HCT116 (cell line): ENCODE measurements at regions not wholly inside any gene's neighbourhood (a gene's known extent, or its start where the extent isn't known, plus 50 kb on each side); places are given as distances from the start of the nearest gene placed in this dataset.

Experiments
- ATF3 ChIP-seq: IDR thresholded peaks from 2 replicates; pipeline ENCODE4 v1.6.1; 2012
- CTCF ChIP-seq, 3 experiments: fragments of 200-600 bp in 1 of 3; sonication (generic) in 1 of 3; IDR thresholded peaks in 2 of 3; conservative IDR thresholded peaks in 1 of 3; 2 replicates each; pipeline ENCODE4 v1.5.1; 2012 to 2017; ENCODE audit warnings: low read depth in 2 of 3, low read length in 2 of 3, antibody characterized with exemption in 1 of 3, borderline replicate concordance in 1 of 3, control low read depth in 1 of 3, mild to moderate bottlenecking in 1 of 3, mixed read lengths in 1 of 3, mixed run types in 1 of 3, moderate library complexity in 1 of 3; ENCODE audit not compliant: insufficient read depth in 1 of 3
- ELF1 ChIP-seq: IDR thresholded peaks from 2 replicates; pipeline ENCODE4 v1.6.1; 2012; ENCODE audit warnings: low read depth, borderline replicate concordance
- EZH2 ChIP-seq: fragments of 200-600 bp; sonication (generic); IDR thresholded peaks from 2 replicates; pipeline ENCODE4 v1.6.1; 2017; ENCODE audit warnings: antibody characterized with exemption, mixed run types
- JUND ChIP-seq: IDR thresholded peaks from 2 replicates; pipeline ENCODE4 v1.6.1; 2012
- POLR2A ChIP-seq: IDR thresholded peaks from 2 replicates; pipeline ENCODE4 v1.7.0; 2011; ENCODE audit warnings: borderline replicate concordance; ENCODE audit not compliant: insufficient read depth, insufficient read length; ENCODE audit errors: extremely low read depth
- POLR2AphosphoS5 ChIP-seq: IDR thresholded peaks from 2 replicates; pipeline ENCODE4 v1.6.1; 2011; ENCODE audit warnings: mild to moderate bottlenecking, low read depth, low read length, moderate library complexity
- REST ChIP-seq: IDR thresholded peaks from 2 replicates; pipeline ENCODE4 v1.6.1; 2012; ENCODE audit warnings: low read depth
- YY1 ChIP-seq: IDR thresholded peaks from 2 replicates; pipeline ENCODE4 v1.6.1; 2011; ENCODE audit warnings: low read length, low read depth, moderate library complexity, mild to moderate bottlenecking; ENCODE audit not compliant: insufficient replicate concordance; ENCODE audit errors: extremely low read depth
- ZBTB33 ChIP-seq: IDR thresholded peaks from 2 replicates; pipeline ENCODE4 v1.6.1; 2011; ENCODE audit warnings: mild to moderate bottlenecking, low read length, moderate library complexity; ENCODE audit not compliant: insufficient replicate concordance; ENCODE audit errors: extremely low read depth
- ZFX ChIP-seq: fragments of 450-650 bp; IDR thresholded peaks from 2 replicates; pipeline ENCODE4 v1.6.1; 2017
- ZNF274 ChIP-seq: fragments of 200-500 bp; sonication (Bioruptor generic); IDR thresholded peaks from 2 replicates; pipeline ENCODE4 v1.6.1; 2014; ENCODE audit warnings: mild to moderate bottlenecking, low read depth, low read length, inconsistent platforms

GRCh38 chr4:44914223-44914622 is 187.9 kb upstream of the GNPDA2 start:
- TF ChIP-seq CTCF (IDR thresholded peaks at IDR 0.05 in 2 of 3, conservative IDR thresholded peaks at IDR 0.05 in 1 of 3; ENCODE audit: borderline replicate concordance in 1 of 3, insufficient read depth in 1 of 3, low read depth in 2 of 3, low read length in 2 of 3) (no peak), ZNF274 (no peak), POLR2A (no peak), EZH2 (no peak), ZBTB33 (no peak), YY1 (no peak), ZFX (no peak), ATF3 (no peak), REST (no peak), POLR2AphosphoS5 (no peak), ELF1 (no peak), JUND (no peak)
